IMR-90 (cell line): ENCODE measurements at regions not wholly inside any gene's neighbourhood (a gene's known extent, or its start where the extent isn't known, plus 50 kb on each side); places are given as distances from the start of the nearest gene placed in this dataset.

ENCODE experiments used
- ATAC-seq: fragments of 200-7000 bp; cut with Tn5 transposase; 2 replicates; pipeline ENCODE4 v1.9.1; 2020; ENCODE audit warnings: low read depth, mild to moderate bottlenecking, moderate library complexity
- BruUV-seq: library from RNA; stranded (reverse); fragments of 400-500 nt; replicated peaks from 2 replicates; lab custom pipeline; 2021; lab: Mats Ljungman, UMichigan
- CTCF ChIA-PET: fragments of 300-600 bp; formaldehyde crosslinking; extraction: SDS; loops from one replicate; lab custom pipeline; 2021; ENCODE audit warnings: antibody characterized with exemption; lab: Yijun Ruan, JAX
- POLR2A ChIA-PET: fragments of 300-600 bp; sonication (Branson Sonifier 250); formaldehyde crosslinking; loops from one replicate; lab custom pipeline; 2022; ENCODE audit warnings: antibody characterized with exemption; ENCODE audit not compliant: unreplicated experiment; lab: Charles Lee
- DNase-seq: peaks from one replicate; pipeline ENCODE4 v3.0.0; 2013
- H2AFZ ChIP-seq: replicated peaks from 2 replicates; pipeline ENCODE3; 2013; ENCODE audit warnings: low read length, mild to moderate bottlenecking; ENCODE audit not compliant: poor library complexity
- H2AK5ac ChIP-seq: 2 replicates; pipeline ENCODE4 v1.6.1; 2013; ENCODE audit warnings: low read depth, low read length, inconsistent platforms
- H2AK9ac ChIP-seq: replicated peaks from 2 replicates; pipeline ENCODE3; 2013; ENCODE audit warnings: mild to moderate bottlenecking, low read depth, low read length, moderate library complexity; ENCODE audit not compliant: poor library complexity
- H2BK120ac ChIP-seq: 2 replicates; pipeline ENCODE4 v1.6.1; 2013; ENCODE audit warnings: low read depth, low read length, inconsistent platforms
- H2BK15ac ChIP-seq: 3 replicates; pipeline ENCODE4 v1.6.1; 2013; ENCODE audit warnings: low read depth, low read length, inconsistent platforms
- H2BK20ac ChIP-seq: 2 replicates; pipeline ENCODE4 v1.6.1; 2013; ENCODE audit warnings: low read depth, mild to moderate bottlenecking, inconsistent platforms, low read length, moderate library complexity
- H2BK5ac ChIP-seq: 2 replicates; pipeline ENCODE4 v1.6.1; 2013; ENCODE audit warnings: mild to moderate bottlenecking, low read depth, low read length, inconsistent platforms; ENCODE audit not compliant: poor library complexity, severe bottlenecking
- H3K14ac ChIP-seq: replicated peaks from 2 replicates; pipeline ENCODE4 v1.6.1; 2013; ENCODE audit warnings: low read depth, low read length, inconsistent platforms
- H3K18ac ChIP-seq: 2 replicates; pipeline ENCODE4 v1.6.1; 2013; ENCODE audit warnings: low read depth, low read length, control low read depth
- H3K23ac ChIP-seq: 2 replicates; pipeline ENCODE4 v1.6.1; 2013; ENCODE audit warnings: low read depth, low read length, inconsistent platforms
- H3K27ac ChIP-seq: 2 replicates; pipeline ENCODE4 v1.5.1; 2013; ENCODE audit warnings: mild to moderate bottlenecking, control low read depth, low read length; ENCODE audit not compliant: insufficient read depth
- H3K27me3 ChIP-seq: 2 replicates; pipeline ENCODE4 v1.6.1; 2013; ENCODE audit warnings: low read length; ENCODE audit not compliant: control insufficient read depth, insufficient read depth
- H3K36me3 ChIP-seq: 2 replicates; pipeline ENCODE4 v1.6.1; 2013; ENCODE audit warnings: low read length, mixed read lengths; ENCODE audit not compliant: control insufficient read depth, insufficient read depth
- H3K4ac ChIP-seq: 2 replicates; pipeline ENCODE4 v1.6.1; 2013; ENCODE audit warnings: low read depth, low read length, inconsistent platforms
- H3K4me1 ChIP-seq: 2 replicates; pipeline ENCODE4 v1.6.1; 2013; ENCODE audit warnings: low read length, mixed read lengths; ENCODE audit not compliant: control insufficient read depth, insufficient read depth
- H3K4me2 ChIP-seq: 2 replicates; pipeline ENCODE4 v1.6.1; 2013; ENCODE audit warnings: low read depth, mild to moderate bottlenecking, control low read depth, low read length, moderate library complexity
- H3K4me3 ChIP-seq: 2 replicates; pipeline ENCODE4 v1.5.1; 2013; ENCODE audit warnings: low read depth, mild to moderate bottlenecking, control low read depth, low read length, moderate library complexity; ENCODE audit not compliant: insufficient read depth
- H3K56ac ChIP-seq: 2 replicates; pipeline ENCODE4 v1.6.1; 2013; ENCODE audit warnings: low read length, inconsistent platforms; ENCODE audit not compliant: insufficient read depth; ENCODE audit errors: extremely low read depth
- H3K79me1 ChIP-seq, 2 experiments: 2 replicates each; pipeline ENCODE4 v1.6.1; 2013; ENCODE audit warnings: low read length in 2 of 2, inconsistent platforms in 1 of 2, low read depth in 1 of 2
- H3K9ac ChIP-seq: 2 replicates; pipeline ENCODE4 v1.6.1; 2013; ENCODE audit warnings: low read depth, low read length, control low read depth
- H3K9me1 ChIP-seq: 2 replicates; pipeline ENCODE4 v1.6.1; 2013; ENCODE audit warnings: low read length, inconsistent platforms; ENCODE audit not compliant: insufficient read depth
- H3K9me3 ChIP-seq: 2 replicates; pipeline ENCODE4 v1.6.1; 2013; ENCODE audit warnings: low read length; ENCODE audit not compliant: control insufficient read depth, insufficient read depth
- H4K20me1 ChIP-seq: 2 replicates; pipeline ENCODE4 v1.6.1; 2013; ENCODE audit warnings: low read length, inconsistent platforms; ENCODE audit not compliant: insufficient read depth
- H4K5ac ChIP-seq: 2 replicates; pipeline ENCODE4 v1.6.1; 2013; ENCODE audit warnings: mild to moderate bottlenecking, low read depth, low read length, control low read depth
- H4K8ac ChIP-seq, 2 experiments: 2 replicates each; pipeline ENCODE4 v1.6.1; 2013; ENCODE audit warnings: low read depth in 2 of 2, low read length in 2 of 2, control low read depth in 1 of 2, inconsistent platforms in 1 of 2
- H4K91ac ChIP-seq: 2 replicates; pipeline ENCODE4 v1.6.1; 2013; ENCODE audit warnings: low read depth, low read length, inconsistent platforms; ENCODE audit not compliant: insufficient read depth
- CHD1 ChIP-seq: IDR thresholded peaks from 2 replicates; pipeline ENCODE4 v1.6.1; 2012; ENCODE audit warnings: low read depth, low read length, improper control_type of control experiment
- MXI1 ChIP-seq: IDR thresholded peaks from 2 replicates; pipeline ENCODE4 v1.6.1; 2012; ENCODE audit warnings: low read depth, mild to moderate bottlenecking, low read length, moderate library complexity, borderline replicate concordance
- NFE2L2 ChIP-seq: fragments of 150-350 bp; IDR thresholded peaks from 2 replicates; pipeline ENCODE4 v1.6.1; 2016; ENCODE audit warnings: low read depth, mild to moderate bottlenecking, low read length
- RAD21 ChIP-seq: IDR thresholded peaks from 2 replicates; pipeline ENCODE4 v1.6.1; 2012; ENCODE audit warnings: low read length, improper control_type of control experiment
- WGBS, 2 experiments: methylation state at CpG; one replicate each; pipeline versions ENCODE4 v1.1.5 to v1.1.7; 2013; ENCODE audit warnings: missing lambda C conversion rate in 2 of 2; ENCODE audit not compliant: insufficient read length in 1 of 2; ENCODE audit errors: extremely low coverage in 2 of 2; 5-methylcytosine and 5-hydroxymethylcytosine counted together
- dilution Hi-C: fragments of 300-500 bp; cut with HindIII; formaldehyde crosslinking; loops from one replicate; pipeline ENCODE4 v1.14.3; 2018; ENCODE audit warnings: low sequenced_read_pairs; ENCODE audit not compliant: unreplicated experiment
- in situ Hi-C: fragments of 300-500 bp; cut with MboI; formaldehyde crosslinking; loops from 3 replicates; pipeline ENCODE4 v1.14.3; 2019; ENCODE audit warnings: low sequenced_read_pairs, inconsistent platforms, mixed read lengths
- intact Hi-C: fragments of 100-400 bp; cut with micrococcal nuclease; formaldehyde crosslinking; loops from 2 replicates; pipeline ENCODE4 v1.10.0; 2022
- TF ChIP-seq, protein P1 (sequence below): fragments of 150-350 bp; IDR thresholded peaks from 2 replicates; pipeline ENCODE4 v1.6.1; 2017; ENCODE audit warnings: mild to moderate bottlenecking, antibody characterized with exemption, low read length, low read depth
- TF ChIP-seq, protein P2 (sequence below): conservative IDR thresholded peaks from 2 replicates; pipeline ENCODE4 v1.5.1; 2012; ENCODE audit warnings: mild to moderate bottlenecking, low read depth, low read length, improper control_type of control experiment
- TF ChIP-seq, protein P3 (sequence below): fragments of 150-350 bp; IDR thresholded peaks from 2 replicates; pipeline ENCODE4 v1.6.1; 2016; ENCODE audit warnings: low read depth, mild to moderate bottlenecking, low read length, moderate library complexity, borderline replicate concordance

DNA sequence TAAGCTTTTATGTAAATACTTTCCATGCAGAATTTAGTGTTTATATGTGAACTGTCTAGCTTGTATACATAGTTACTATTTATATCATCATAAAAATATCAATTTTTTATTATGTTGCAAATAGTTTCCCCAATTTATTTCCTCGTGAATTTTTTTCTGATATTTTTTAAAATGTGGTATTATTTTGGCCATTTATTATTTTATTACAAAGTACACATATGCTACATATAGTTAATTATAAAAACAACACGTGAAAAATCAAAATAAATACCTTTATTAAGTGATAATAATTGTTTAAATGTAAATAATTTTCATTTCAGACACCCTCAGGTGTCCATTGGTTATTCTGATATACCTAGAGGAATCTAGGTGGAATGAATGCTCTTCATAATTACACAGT is 1394.9 kb upstream of the PRR20A start:
- BruUV-seq: no TSS peak
- no peak overlapping the region for H4K5ac ChIP-seq
- ATAC-seq: no peak
- no peak overlapping the region for H3K9ac ChIP-seq
- no peak overlapping the region for H4K91ac ChIP-seq
- H2AK9ac ChIP-seq: no peak overlapping the region
- no peak overlapping the region for H3K14ac ChIP-seq
- no peak overlapping the region for H3K27ac ChIP-seq
- H3K4ac ChIP-seq: no peak overlapping the region
- POLR2A ChIA-PET: no interaction called here
- H3K27me3 ChIP-seq: no peaks in the 10 kb centered on the region
- H2BK120ac ChIP-seq: no peak overlapping the region
- dilution Hi-C loops: no loop called here
- H3K23ac ChIP-seq: no peak overlapping the region
- no peak overlapping the region for H4K8ac ChIP-seq
- no peak overlapping the region for H3K56ac ChIP-seq
- no peak overlapping the region for H2BK20ac ChIP-seq
- CTCF ChIA-PET: interaction anchor here (0.5 kb wide), 1 partner anchor 494 kb away, joined by 4 read pairs; no protein-coding TSS in a partner anchor
- DNase-seq: no peak
- in situ Hi-C loops: no loop called here
- TF ChIP-seq, protein P1, sequence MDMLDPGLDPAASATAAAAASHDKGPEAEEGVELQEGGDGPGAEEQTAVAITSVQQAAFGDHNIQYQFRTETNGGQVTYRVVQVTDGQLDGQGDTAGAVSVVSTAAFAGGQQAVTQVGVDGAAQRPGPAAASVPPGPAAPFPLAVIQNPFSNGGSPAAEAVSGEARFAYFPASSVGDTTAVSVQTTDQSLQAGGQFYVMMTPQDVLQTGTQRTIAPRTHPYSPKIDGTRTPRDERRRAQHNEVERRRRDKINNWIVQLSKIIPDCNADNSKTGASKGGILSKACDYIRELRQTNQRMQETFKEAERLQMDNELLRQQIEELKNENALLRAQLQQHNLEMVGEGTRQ: no peak
- TF ChIP-seq RAD21 (no peak), MXI1 (no peak), NFE2L2 (no peak), CHD1 (no peak)
- TF ChIP-seq, protein P2, sequence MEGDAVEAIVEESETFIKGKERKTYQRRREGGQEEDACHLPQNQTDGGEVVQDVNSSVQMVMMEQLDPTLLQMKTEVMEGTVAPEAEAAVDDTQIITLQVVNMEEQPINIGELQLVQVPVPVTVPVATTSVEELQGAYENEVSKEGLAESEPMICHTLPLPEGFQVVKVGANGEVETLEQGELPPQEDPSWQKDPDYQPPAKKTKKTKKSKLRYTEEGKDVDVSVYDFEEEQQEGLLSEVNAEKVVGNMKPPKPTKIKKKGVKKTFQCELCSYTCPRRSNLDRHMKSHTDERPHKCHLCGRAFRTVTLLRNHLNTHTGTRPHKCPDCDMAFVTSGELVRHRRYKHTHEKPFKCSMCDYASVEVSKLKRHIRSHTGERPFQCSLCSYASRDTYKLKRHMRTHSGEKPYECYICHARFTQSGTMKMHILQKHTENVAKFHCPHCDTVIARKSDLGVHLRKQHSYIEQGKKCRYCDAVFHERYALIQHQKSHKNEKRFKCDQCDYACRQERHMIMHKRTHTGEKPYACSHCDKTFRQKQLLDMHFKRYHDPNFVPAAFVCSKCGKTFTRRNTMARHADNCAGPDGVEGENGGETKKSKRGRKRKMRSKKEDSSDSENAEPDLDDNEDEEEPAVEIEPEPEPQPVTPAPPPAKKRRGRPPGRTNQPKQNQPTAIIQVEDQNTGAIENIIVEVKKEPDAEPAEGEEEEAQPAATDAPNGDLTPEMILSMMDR: no peak
- TF ChIP-seq, protein P3, sequence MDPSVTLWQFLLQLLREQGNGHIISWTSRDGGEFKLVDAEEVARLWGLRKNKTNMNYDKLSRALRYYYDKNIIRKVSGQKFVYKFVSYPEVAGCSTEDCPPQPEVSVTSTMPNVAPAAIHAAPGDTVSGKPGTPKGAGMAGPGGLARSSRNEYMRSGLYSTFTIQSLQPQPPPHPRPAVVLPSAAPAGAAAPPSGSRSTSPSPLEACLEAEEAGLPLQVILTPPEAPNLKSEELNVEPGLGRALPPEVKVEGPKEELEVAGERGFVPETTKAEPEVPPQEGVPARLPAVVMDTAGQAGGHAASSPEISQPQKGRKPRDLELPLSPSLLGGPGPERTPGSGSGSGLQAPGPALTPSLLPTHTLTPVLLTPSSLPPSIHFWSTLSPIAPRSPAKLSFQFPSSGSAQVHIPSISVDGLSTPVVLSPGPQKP: no peak
- no CpG with 5 or more reads among the region's 2 CpGs for WGBS, 2 experiments
- no peak overlapping the region for H2BK5ac ChIP-seq
- no peak overlapping the region for H2AK5ac ChIP-seq
- no peaks in the 10 kb centered on the region for H3K9me1 ChIP-seq
- no peak overlapping the region for H3K4me3 ChIP-seq
- H3K18ac ChIP-seq: no peak overlapping the region
- no peaks in the 10 kb centered on the region for H4K20me1 ChIP-seq
- H3K79me1 ChIP-seq: no peaks in the 10 kb centered on the region
- no peak overlapping the region for H3K4me2 ChIP-seq
- H3K9me3 ChIP-seq: peaks cover 3% of the 10 kb centered on the region
- no peak overlapping the region for H2BK15ac ChIP-seq
- no peaks in the 10 kb centered on the region for H3K4me1 ChIP-seq
- intact Hi-C loops: no loop called here
- H2AFZ ChIP-seq: no peak overlapping the region
- no peaks in the 10 kb centered on the region for H3K36me3 ChIP-seq
